ENCODE measurements at regions not wholly inside any gene's neighbourhood (a gene's known extent, or its start where the extent isn't known, plus 50 kb on each side); places are given as distances from the start of the nearest gene placed in this dataset.

GRCh38 chr2:104648376-104648775, 205.5 kb upstream of the POU3F3 start:
- no peak for TF ChIP-seq ZNF701 (tag by site-specific recombination; IDR thresholded peaks at IDR 0.05)
- TF ChIP-seq ZNF530 (tag by site-specific recombination; IDR thresholded peaks at IDR 0.05; ENCODE audit: low read depth): no peak
- no peak for TF ChIP-seq ZNF266 (tag by site-specific recombination; IDR thresholded peaks at IDR 0.05; ENCODE audit: low read depth)
